ENCODE measurements at regions not wholly inside any gene's neighbourhood (a gene's known extent, or its start where the extent isn't known, plus 50 kb on each side); places are given as distances from the start of the nearest gene placed in this dataset.
"Not testable (repeated sequence)": the region's sequence is repeated elsewhere in the genome, so short reads cannot be mapped to it uniquely, and the experiment has no call there.

DNA sequence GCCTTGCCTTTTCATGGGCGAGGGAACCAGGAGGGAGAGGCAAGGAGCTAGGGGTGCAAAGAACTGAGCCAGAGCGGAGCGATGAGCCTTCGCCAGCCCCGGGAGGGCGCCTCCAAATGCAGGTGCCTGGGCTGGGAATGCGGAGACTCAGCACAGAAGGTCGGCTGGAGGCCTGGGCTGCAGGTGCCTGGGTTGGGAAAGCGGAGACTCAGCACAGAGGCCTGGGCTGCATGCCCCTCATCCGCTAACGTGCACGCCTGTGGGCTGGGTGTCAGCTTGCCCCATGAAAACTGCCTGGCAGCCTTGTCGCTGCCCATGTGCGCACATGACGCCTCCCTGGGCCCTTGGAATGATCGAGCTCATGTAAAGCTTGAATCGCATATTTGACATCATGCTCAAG lies 51.8 kb downstream of the POM121L12 start:
- no peak for DNase-seq
- no peak for ATAC-seq

DNA sequence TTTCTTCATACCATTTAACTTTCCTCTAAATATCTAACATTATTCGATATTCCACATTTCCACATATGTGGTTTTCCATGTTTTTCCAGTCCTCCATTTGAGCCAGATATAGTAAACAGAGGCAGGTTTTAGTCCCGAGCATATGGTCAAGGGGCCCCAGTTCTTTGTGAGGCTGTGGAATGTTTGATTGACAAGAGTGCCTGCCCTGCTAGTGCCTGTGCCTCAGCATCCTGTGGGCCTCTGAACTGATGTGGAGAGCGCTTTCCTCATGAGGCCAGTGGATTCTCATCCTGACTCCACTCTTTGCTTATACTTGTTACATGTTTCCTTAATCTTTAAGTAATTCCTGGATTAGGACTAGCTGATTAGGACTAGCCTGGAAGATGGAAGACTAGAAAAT lies 58.8 kb downstream of the POM121L12 start:
- no peak for ATAC-seq
- no peak for DNase-seq

DNA sequence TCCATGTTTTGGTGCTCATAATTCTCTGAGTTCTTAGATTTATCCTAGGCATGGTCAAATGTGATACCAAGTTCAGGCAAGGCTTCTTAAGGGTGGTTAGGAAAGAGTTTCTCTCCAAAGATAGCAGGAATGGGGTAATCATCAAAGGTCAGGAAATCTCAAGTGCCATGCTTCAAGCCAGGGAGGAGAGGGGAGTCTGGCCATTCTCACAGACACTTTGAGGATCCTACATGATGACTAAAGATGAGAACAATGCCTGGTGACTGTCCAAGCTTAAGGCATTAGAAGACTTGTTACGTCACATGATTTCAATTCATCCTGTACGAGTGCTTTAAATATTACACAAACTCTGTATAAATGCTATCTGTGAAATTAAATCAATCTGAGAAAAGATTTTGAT lies 59.4 kb downstream of the POM121L12 start:
- DNase-seq (no peak), ATAC-seq (no peak)

DNA sequence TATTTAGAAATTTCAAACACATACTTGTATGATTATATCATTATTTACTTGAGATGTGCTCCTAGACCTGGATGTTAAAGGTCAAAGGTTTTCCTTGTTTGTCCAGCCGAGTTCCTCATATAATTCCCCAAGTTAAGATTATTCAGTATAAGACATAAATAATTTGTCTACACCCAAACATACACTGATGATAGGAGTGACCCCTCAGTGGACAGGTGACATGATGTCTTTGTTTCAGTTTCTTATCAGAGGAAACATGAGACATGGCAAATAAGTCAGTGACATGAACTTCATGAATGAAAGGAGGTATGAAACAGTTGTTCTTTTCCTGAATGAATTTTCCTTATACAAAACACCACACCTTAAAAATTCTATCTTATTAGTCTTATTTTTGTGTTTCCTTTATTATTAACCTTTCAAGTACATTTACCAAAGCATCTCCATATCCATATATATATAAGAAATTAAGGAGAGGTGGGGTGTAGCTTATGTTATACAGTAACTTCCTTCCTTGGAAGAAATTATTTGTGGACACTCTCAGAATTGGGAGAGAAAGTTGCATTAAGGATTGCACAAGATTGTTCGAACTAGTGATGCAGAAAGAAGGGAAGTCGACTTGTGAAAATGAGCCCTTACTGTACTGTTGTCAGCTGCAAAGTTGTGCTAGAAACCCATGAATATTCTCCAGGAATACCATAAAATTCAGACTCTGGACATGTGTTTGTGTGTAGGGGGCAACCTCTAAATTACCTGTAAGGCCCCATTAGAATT lies 60.5 kb downstream of the POM121L12 start:
- DNase-seq, result no peak
- no peak for ATAC-seq

DNA sequence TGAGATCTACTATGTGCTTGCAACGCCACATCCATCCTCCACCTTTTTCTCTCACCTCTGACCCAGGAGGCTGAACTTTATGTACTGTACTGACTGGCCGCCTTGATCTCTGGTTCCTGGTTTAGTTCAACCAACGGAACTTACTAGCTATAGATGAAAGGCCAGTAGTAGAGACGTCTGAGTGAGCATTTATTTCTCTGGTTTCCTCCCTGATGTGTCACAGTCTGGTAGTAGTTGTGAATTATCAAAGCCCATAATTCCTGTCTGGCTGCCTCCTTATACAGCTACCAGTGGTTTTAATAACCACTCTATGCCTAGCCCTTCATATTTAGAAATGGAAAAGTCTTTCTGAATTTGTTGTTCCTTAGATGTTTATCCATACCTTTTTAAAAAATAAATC lies 64.7 kb downstream of the POM121L12 start:
- DNase-seq (no peak), ATAC-seq (no peak)

DNA sequence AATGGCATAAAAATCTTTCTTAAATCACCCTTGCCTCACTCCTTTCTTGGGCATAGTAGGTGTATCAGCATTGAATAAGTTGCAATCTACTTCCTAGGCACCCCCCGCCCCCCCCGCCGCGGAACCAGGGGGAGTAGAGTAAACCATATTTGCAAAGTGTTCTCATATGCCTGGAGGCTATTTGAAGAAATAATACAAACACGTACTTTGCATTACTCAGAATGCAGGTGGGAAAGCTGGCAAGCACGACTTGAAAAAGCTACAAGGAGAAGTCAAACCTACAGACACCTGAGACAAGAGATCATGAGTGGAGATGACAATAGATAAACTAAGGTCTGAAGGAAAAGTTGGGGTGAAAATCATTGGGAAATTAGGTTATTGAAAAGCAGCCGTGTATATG lies 65.6 kb downstream of the POM121L12 start:
- ATAC-seq (no peak), DNase-seq (no peak)

DNA sequence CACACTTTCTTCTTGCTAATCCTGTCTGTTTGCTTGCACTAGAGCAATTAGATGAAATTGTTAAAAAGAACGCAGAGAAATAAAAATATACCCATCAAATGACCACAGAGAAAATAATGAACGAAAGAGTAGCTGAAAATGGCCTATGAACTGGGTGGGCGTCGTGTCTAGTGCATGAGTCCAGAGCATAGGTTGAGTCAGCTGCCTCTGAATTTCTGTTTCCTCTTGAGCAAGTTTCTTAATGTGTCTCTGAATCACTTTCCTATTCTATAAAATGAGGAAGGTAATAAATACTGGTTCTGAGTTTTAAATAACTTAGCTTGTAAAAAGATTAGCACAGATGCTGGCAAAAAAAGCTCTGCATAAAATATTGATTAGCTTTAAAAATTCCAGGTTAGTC lies 75.0 kb downstream of the POM121L12 start:
- ATAC-seq, result no peak
- no peak for DNase-seq

DNA sequence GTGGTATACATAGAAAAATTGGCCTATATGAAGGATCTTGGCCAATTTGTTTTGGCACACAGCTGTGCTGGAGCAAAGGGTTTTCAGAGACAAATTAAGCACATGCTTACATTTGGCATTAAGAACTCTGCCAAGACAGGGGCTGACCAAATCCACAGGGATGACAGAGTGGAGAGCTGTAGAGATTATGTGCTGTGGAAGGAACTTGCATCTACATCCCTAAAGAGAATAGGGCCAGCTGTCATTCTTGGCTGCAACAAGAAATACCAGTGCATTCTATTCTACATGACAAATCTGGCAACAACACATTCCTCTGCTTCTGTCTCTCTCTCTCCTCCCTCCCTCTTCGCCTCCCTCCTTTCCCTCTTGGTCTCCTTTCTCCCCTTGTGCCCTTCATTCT lies 75.6 kb downstream of the POM121L12 start:
- ATAC-seq, result no peak

DNA sequence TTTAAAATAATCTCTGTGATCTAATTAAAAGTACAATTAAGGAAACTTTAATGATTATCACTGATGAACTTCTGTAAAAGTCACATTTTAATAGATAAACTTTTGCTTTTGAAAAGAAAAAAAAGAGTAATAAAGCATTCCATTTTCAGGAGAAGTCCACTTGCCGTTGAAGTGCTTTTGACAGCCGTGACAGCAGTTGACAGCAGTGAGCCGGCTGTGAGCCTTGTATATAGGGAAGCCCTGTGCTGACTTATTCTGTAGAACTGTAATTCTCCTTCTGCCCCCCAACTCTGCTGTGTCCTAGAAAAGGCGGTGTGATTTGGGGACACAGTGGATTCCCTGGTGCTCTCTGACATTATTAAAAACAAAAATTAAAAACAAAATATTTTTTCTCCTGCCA lies 78.0 kb downstream of the POM121L12 start:
- DNase-seq (no peak), ATAC-seq (no peak)

More for the DNA sequence above, 75.6 kb downstream of the POM121L12 start:
- DNase-seq, result no peak

DNA sequence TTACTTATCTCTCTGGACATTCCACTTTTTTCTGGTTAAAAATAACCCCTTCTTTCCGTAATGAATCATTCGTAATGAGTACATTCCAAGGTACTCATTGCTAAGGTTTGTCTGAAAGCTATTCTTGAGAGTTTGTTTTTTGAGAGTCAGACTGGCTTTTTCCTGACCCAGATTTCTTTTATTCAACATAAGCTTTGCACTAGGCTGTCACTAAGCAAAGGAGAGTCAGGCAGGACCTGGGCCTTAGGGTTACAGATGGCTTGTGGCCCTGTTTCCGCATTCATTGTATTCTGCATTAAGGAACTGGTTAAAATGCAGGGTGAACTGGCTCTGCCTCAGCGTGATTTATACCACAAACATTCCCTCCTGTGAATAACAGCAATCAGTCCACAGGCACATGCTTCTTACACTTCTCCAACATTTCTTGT lies 84.1 kb downstream of the POM121L12 start:
- DNase-seq (no peak), ATAC-seq (no peak)

DNA sequence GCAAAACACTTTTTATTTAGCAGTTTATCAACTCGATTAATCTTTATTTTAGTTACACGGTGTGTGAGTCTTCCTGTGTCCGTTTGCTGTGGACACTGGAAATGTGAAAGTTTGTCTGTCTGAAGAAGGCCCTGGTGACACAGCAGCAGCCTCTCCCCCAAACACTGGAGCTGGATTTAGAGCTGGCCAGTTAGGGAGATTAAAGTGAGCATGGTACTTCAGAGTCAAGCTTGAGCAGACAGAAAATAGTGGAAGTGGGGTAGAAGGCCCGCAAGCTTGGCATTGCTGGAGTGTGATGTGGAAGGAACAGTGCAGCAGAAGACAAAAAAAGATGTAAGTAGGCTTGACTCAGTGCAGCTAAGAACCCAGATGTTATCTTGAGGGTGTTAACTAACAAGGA lies 85.9 kb downstream of the POM121L12 start:
- ATAC-seq (no peak), DNase-seq (no peak)

DNA sequence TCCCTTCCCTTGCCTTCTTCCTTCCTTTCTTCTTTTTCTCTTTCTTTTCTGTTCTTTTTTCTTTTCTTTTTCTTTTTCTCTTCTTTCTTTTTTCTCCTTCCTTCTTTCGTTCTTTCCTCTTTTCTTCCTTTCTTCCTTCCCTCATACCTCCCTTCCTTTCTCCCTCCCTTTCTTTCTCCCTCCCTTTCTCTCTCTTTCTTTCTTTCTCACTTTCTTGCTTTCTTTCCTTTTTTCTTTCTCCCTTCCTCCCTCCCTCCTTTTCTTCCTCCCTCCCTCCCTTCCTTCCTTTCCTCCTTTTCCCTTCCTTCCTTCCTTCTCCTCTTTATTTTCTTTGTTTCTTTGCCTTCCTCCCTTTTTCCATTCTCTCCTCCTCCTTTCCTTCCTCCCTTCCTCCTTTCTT lies 96.3 kb downstream of the POM121L12 start:
- DNase-seq (no peak), ATAC-seq (no peak)

DNA sequence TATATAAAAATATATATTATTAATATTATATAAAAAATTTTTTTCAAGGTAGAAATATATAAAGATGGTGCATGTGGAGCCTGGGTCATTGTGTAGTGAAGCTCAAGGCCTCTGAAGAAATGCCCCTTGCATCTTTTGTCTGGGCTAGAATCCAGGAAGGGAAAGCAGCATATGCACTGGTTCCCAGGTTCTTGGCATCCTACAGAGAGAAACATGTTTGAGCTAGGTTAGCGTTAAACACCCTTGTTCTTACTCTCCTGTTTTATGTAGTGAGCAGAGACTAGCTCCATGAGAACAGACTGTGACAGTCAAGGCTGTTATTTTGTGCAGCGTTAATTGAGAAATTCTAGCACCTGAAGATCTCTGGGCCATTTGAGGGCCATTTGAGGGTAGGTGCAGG lies 116.1 kb downstream of the POM121L12 start:
- ATAC-seq (no peak), DNase-seq (no peak)

DNA sequence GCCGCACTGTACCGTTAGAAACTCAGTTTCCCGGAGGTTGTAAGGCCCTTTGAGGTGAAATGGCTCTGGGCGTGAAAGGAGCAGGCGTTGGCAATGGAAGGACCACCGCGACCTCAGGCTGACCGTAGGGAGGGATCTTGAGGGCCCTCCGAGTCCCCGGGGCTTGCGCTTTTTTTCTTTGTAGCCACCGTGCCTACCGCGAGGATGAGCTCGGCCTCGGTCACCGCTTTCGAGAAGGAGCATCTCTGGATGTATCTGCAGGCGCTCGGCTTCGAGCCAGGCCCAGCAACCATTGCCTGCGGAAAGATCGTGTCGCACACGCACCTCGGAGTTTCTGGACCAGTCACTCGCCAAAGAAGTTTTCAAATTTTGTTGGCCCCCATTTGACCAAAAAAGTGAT lies 151.8 kb downstream of the POM121L12 start:
- not testable (repeated sequence) for ATAC-seq

DNA sequence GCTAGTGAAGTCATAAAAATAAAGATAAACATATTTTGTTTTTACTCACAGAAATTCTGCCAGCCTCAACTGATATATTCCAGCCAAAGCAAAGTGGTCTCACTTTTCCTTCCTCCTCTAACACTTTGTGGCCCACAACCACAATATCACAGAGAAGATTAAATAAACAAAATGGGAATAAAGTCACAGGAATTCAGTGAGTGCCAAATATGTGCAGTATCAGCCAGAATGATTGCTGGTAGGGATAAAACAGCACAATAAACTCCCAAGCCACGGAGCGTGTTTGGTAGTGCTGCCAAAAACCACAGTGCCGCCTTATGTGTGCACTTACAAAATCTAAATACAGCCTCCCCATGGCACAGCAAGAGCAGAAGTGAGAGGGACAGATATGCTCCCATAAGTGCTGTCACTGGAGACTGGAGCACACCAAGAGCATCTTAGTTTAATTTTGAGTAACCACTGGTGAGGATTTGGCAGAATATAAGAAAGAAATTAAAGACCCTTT lies 155.8 kb downstream of the POM121L12 start:
- no peak for DNase-seq
- ATAC-seq, result no peak

More for the DNA sequence above, 151.8 kb downstream of the POM121L12 start:
- DNase-seq, result not testable (repeated sequence)

DNA sequence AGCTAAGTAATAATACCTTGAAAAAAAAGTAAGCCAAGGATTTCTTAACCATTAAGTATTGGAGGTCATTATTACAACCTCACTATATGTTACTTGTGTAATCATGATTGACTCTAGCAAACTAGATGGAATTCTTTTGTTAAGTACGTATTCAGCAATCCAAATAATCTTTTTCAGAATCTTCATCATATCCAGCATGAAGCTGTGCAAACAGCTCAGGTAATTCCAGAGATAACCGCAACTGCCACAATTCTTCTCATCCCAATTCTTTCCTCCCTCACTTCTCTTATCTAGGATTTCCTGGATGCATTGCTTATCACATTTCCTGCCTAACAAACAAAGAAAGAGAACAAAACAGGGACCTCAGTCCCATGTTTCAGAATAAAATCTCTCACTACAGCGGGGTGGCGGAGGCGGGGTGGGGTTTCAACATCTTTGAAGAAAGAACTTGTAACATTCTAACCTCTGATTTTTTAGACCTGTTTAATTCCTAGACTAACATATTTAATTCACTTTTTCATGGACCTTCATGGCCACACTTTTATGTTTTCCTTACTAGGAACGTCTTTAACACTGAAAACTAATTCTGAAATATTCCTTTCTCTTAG lies 156.5 kb downstream of the POM121L12 start:
- no peak for DNase-seq
- no peak for ATAC-seq

DNA sequence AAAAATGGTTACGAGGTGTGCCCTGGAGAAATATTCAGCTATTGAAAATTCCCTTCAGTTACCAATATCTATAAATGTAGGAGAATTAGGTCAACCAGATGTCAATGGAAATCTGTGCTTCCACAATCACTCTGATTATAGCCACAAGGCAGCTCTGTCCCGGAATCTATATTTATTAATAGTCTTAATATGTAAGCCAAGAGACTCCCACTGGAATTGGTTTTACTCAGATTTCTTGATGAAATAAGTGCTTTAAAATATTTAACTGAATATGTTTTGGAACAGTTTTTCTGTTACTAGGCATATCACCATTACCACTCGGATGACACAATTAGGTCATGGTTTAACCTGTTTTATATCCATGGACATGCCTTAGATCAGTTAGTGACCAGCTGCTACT lies 169.6 kb downstream of the POM121L12 start:
- no peak for ATAC-seq

DNA sequence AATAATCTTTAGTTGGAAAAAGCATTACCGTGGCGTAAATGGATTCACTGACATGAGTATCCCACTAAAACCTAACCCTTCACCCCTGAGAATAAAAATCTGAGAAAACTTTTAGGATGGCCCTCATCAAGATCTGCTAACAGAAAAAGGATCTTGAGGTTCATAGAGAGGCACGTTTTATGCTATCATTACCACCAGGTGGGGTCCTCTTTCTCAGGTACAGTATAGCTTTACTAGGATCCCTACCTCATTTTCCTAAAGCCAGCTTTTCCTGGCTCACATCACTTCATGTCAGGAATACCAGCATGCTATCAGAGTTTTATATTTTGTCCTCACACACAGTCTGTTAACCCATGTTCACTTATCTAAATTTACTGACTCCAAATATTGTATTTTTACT lies 173.7 kb downstream of the POM121L12 start:
- DNase-seq, result no peak
- ATAC-seq, result no peak

More for the DNA sequence above, 169.6 kb downstream of the POM121L12 start:
- no peak for DNase-seq

DNA sequence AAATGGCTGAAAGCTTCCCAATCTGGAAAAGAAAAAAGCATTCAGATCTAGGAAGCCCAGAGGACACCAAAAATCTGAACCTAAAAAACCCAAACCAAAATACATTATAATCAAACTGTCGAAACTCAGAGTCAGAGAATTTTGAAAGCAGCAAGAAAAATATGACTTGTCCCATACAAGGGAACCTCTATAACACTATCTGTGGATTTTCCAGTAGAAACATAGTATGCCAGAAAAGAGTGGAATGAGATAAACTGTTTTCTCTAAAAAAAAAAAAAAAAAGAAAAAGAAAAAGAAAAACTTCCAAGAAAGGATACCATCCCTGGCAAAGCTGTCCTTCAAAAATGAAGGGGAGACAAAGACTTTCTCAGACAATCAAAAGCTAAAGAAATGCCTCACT lies 179.0 kb downstream of the POM121L12 start:
- DNase-seq, result no peak
- no peak for ATAC-seq

DNA sequence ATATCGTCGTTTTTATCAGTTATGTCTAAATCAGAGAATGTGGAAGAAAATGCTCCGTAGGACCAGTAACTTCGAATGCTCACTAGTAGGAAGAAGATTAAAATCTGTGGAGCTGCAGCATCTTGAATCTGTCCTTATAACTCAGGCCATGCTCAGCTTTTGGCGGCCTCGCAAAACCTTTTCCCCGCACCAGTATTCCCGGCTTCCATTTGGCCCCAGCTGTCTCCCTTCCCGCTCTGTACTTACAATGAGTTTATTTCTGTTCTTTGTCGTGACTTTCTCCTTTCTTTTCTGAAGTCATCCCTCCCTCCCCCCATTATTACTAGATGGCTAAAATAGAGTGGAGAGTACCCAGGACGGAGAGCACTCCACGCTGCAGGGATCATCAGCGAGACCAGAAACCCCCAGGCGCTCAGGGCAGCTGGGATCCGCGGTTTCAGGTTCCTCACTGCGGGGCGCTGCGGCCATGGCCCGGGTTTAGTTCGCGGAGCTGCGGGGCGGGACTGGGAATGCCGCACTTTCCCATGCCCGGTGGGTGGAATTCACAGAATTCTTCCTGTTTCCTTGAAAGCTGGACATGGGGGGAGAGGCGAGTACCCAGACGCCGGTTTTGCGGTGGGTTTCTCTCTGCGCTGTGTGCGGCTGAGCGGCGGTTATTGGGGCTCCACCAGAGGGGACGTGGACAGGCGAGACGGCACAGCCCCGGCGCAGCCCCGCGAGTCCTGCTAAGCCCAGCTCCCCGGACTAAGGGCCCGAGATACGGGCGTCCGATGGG lies 183.5 kb downstream of the POM121L12 start:
- ATAC-seq (no peak), DNase-seq (no peak)

DNA sequence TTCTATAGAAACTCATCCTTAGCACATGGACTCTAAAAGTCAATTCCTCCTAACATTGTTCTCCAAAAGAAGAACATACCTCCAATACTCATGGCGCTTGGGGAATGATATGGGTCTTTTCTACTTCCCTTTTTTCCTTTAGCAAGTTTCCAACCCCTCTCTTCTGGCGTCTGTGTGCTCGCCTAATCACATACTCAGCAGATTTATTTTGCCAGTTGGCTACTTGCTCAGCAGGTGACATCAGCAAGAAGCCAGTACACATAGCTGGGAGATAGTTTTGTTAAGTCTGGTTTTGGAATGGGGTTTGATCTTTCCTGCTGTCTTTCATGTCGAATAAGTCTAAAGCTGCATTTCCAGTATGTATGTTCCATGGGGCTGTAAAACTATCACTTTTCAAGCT lies 193.8 kb downstream of the POM121L12 start:
- ATAC-seq, result no peak
- DNase-seq, result no peak

DNA sequence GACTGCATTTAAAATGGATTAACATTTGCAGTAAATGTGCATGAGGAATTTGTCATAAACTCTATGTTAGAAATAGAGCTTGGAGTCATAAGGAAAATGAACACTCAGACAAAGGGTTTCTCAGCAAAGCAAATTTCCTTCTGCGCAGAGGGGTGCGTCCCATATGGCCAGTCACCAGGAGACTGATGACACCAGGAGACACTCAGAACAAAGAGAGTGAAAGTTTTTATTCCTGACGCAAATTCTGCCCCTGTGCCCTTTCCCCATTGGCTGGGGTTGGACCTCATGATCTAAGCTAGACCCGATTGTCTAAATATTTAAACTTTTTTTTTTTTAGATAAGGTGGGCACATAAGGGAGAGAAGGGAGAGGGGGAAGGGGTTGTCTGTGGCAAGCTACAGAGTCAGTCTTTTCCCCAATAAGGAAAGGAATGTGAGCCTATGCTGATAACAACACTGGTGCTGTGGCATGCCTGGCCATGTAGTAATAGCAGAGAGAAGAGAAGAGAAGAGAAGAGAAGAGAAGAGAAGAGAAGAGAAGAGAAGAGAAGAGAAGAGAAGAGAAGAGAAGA lies 202.0 kb downstream of the POM121L12 start:
- ATAC-seq (no peak), DNase-seq (no peak)

Measured in stimulated activated naive CD8-positive, alpha-beta T cell treated with anti-CD3 and anti-CD28 coated beads, Interleukin-15, Interleukin-2, amounts not matched to agents 100 U/mL and 50 U/mL, for 24 hours (primary cell).